ENCODE measurements at regions not wholly inside any gene's neighbourhood (a gene's known extent, or its start where the extent isn't known, plus 50 kb on each side); places are given as distances from the start of the nearest gene placed in this dataset.
"Not testable (repeated sequence)": the region's sequence is repeated elsewhere in the genome, so short reads cannot be mapped to it uniquely, and the experiment has no call there.

- not testable (repeated sequence) for TF ChIP-seq CTCF (IDR thresholded peaks at IDR 0.05; ENCODE audit: control extremely low read depth in 1 of 3, insufficient read depth in 1 of 3, low read depth in 1 of 3, low read length in 3 of 3); KDM4A (IDR thresholded peaks at IDR 0.05; ENCODE audit: low read depth, low read length, severe bottlenecking); SP1 (IDR thresholded peaks at IDR 0.05; ENCODE audit: low read depth, low read length); POLR2A (IDR thresholded peaks at IDR 0.05; ENCODE audit: control extremely low read depth in 1 of 2, low read depth in 2 of 2, low read length in 2 of 2); EP300 (IDR thresholded peaks at IDR 0.05; ENCODE audit: borderline replicate concordance in 1 of 2, low read depth in 2 of 2, low read length in 2 of 2); EZH2 (IDR thresholded peaks at IDR 0.05; ENCODE audit: low read depth, low read length, severe bottlenecking); SIRT6 (IDR thresholded peaks at IDR 0.05; ENCODE audit: low read length); NRF1 (IDR thresholded peaks at IDR 0.05; ENCODE audit: low read depth, low read length)
- peak; percentile 63 for TF ChIP-seq MAX (IDR thresholded peaks at IDR 0.05)
Measured at GRCh38 chr6:120931520-120932180, 402.6 kb downstream of the TBC1D32 start.
